NB4 (cell line): ENCODE measurements at regions not wholly inside any gene's neighbourhood (a gene's known extent, or its start where the extent isn't known, plus 50 kb on each side); places are given as distances from the start of the nearest gene placed in this dataset.

Experiments
- CTCF ChIP-seq: IDR thresholded peaks from one replicate; pipeline ENCODE4 v1.5.1; 2012; ENCODE audit warnings: low read depth, low read length
- MAX ChIP-seq: IDR thresholded peaks from 2 replicates; pipeline ENCODE4 v1.6.1; 2011; ENCODE audit warnings: low read depth, low read length
- MYC ChIP-seq: IDR thresholded peaks from 2 replicates; pipeline ENCODE4 v1.6.1; 2011; ENCODE audit warnings: low read depth, low read length
- POLR2A ChIP-seq: IDR thresholded peaks from 2 replicates; pipeline ENCODE4 v1.6.1; 2011; ENCODE audit warnings: mild to moderate bottlenecking; ENCODE audit not compliant: insufficient read length; ENCODE audit errors: extremely low read depth

GRCh38 chr9:95740217-95741004 is 135.1 kb upstream of the ERCC6L2 start:
- TF ChIP-seq CTCF (no peak), POLR2A (no peak), MAX (no peak), MYC (no peak)
